Neural cell (in vitro differentiated cells): ENCODE measurements at regions not wholly inside any gene's neighbourhood (a gene's known extent, or its start where the extent isn't known, plus 50 kb on each side); places are given as distances from the start of the nearest gene placed in this dataset.

Experiments used
- H2AFZ ChIP-seq: fragments of 200-600, 300-800 bp; sonication (generic), shearing (Covaris generic); 2 replicates; pipeline ENCODE4 v1.6.0; 2014; ENCODE audit warnings: low read depth, mild to moderate bottlenecking, antibody characterized with exemption, low read length, moderate library complexity
- H3F3A ChIP-seq: fragments of 200-600 bp; shearing (Covaris generic); 2 replicates; pipeline ENCODE4 v1.6.1; 2016; ENCODE audit warnings: mild to moderate bottlenecking, moderate library complexity, mixed read lengths, antibody characterized with exemption, low read length; ENCODE audit not compliant: insufficient read depth, poor library complexity, severe bottlenecking
- H3K27ac ChIP-seq: fragments of 200-600, 300-800 bp; sonication (generic), shearing (Covaris generic); 2 replicates; pipeline ENCODE4 v1.5.1; 2014; ENCODE audit warnings: mild to moderate bottlenecking, low read length, moderate library complexity
- H3K27me3 ChIP-seq: fragments of 300-800, 200-600 bp; sonication (generic), shearing (Covaris generic); 2 replicates; pipeline ENCODE4 v1.6.0; 2014; ENCODE audit warnings: mild to moderate bottlenecking, low read depth, low read length, moderate library complexity; ENCODE audit not compliant: insufficient read depth
- H3K36me3 ChIP-seq: fragments of 300-800, 200-600 bp; sonication (generic), shearing (Covaris generic); 2 replicates; pipeline ENCODE4 v1.5.1; 2014; ENCODE audit warnings: mild to moderate bottlenecking, antibody characterized with exemption, low read length, moderate library complexity; ENCODE audit not compliant: insufficient read depth
- H3K4me2 ChIP-seq: fragments of 300-800, 200-600 bp; sonication (generic), shearing (Covaris generic); 2 replicates; pipeline ENCODE4 v1.6.0; 2014; ENCODE audit warnings: mild to moderate bottlenecking, low read length
- H3K4me3 ChIP-seq: fragments of 300-800, 200-600 bp; sonication (generic), shearing (Covaris generic); 2 replicates; pipeline ENCODE4 v1.5.1; 2014; ENCODE audit warnings: mild to moderate bottlenecking, low read length, moderate library complexity
- H3K79me2 ChIP-seq: fragments of 200-600 bp; shearing (Covaris generic); replicated peaks from 2 replicates; pipeline ENCODE4 v1.6.0; 2014; ENCODE audit warnings: mild to moderate bottlenecking, low read length, moderate library complexity; ENCODE audit not compliant: insufficient read depth
- H3K9ac ChIP-seq: fragments of 300-800, 200-600 bp; sonication (generic), shearing (Covaris generic); 2 replicates; pipeline ENCODE4 v1.6.1; 2016; ENCODE audit warnings: mild to moderate bottlenecking, low read length, mixed read lengths
- H3K9me2 ChIP-seq: fragments of 200-600 bp; shearing (Covaris generic); 2 replicates; pipeline ENCODE4 v1.6.1; 2016; ENCODE audit warnings: mild to moderate bottlenecking, low read length, mixed read lengths; ENCODE audit not compliant: insufficient read depth
- H3K9me3 ChIP-seq: fragments of 200-600, 300-800 bp; sonication (generic), shearing (Covaris generic); 2 replicates; pipeline ENCODE4 v1.6.1; 2016; ENCODE audit warnings: mild to moderate bottlenecking, mixed run types, low read length, moderate library complexity, mixed read lengths
- H4K20me1 ChIP-seq: fragments of 200-600 bp; shearing (Covaris generic); 2 replicates; pipeline ENCODE4 v1.6.1; 2016; ENCODE audit warnings: mild to moderate bottlenecking, mixed run types; ENCODE audit not compliant: insufficient read depth
- EP300 ChIP-seq: fragments of 450-650 bp; conservative IDR thresholded peaks from 2 replicates; pipeline ENCODE4 v1.6.1; 2014; ENCODE audit warnings: antibody characterized with exemption, mild to moderate bottlenecking, moderate library complexity; ENCODE audit not compliant: poor library complexity, severe bottlenecking
- EZH2 ChIP-seq: fragments of 200-600, 300-800 bp; shearing (Covaris generic), sonication (generic); IDR thresholded peaks from 2 replicates; pipeline ENCODE4 v1.6.1; 2014; ENCODE audit warnings: antibody characterized with exemption, low read length, borderline replicate concordance, mild to moderate bottlenecking; ENCODE audit not compliant: insufficient read depth, poor library complexity, severe bottlenecking
- MXI1 ChIP-seq: fragments of 450-650 bp; conservative IDR thresholded peaks from 2 replicates; pipeline ENCODE4 v1.6.1; 2014; ENCODE audit warnings: antibody characterized with exemption, mild to moderate bottlenecking; ENCODE audit not compliant: poor library complexity, severe bottlenecking
- POLR2AphosphoS5 ChIP-seq: IDR thresholded peaks from 2 replicates; pipeline ENCODE4 v1.6.1; 2012
- RAD21 ChIP-seq: fragments of 450-650 bp; conservative IDR thresholded peaks from 2 replicates; pipeline ENCODE4 v1.6.1; 2014; ENCODE audit warnings: antibody characterized with exemption, mild to moderate bottlenecking, moderate library complexity
- SMC3 ChIP-seq: fragments of 450-650 bp; conservative IDR thresholded peaks from 2 replicates; pipeline ENCODE4 v1.6.1; 2014; ENCODE audit warnings: antibody characterized with exemption, mild to moderate bottlenecking, moderate library complexity; ENCODE audit not compliant: poor library complexity
- TAF1 ChIP-seq: IDR thresholded peaks from 2 replicates; pipeline ENCODE4 v1.6.1; 2012; ENCODE audit warnings: low read depth
- TF ChIP-seq, protein P1 (sequence below): IDR thresholded peaks from 2 replicates; pipeline ENCODE4 v1.6.1; 2012; ENCODE audit warnings: borderline replicate concordance
- TF ChIP-seq, protein P2 (sequence below): fragments of 450-650 bp; IDR thresholded peaks from 2 replicates; pipeline ENCODE4 v1.5.1; 2014; ENCODE audit warnings: antibody characterized with exemption, mild to moderate bottlenecking, moderate library complexity; ENCODE audit not compliant: poor library complexity, severe bottlenecking

DNA sequence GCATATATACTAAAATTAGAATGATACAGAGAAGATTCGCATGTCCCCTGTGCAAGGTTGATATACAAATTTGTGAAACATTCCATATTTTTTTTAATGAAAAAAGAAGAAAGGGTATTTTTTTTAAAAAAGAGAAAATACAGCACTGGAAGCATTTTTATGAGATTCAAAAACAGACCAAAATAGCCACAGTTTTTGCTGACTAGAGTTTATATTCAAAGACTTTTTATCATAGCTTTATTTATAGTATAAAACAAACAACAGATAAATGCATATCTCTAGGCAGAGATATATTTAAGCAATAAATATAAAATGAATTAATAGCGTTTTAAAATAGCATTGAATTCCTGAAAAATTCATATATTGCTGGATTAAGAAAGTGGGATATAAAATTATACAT lies 436.5 kb upstream of the ACVR2A start:
- Histone ChIP-seq H3F3A (no peaks in the 10 kb centered on the region), H3K36me3 (no peaks in the 10 kb centered on the region), H3K4me2 (no peak overlapping the region), H3K4me3 (no peak overlapping the region), H3K27me3 (no peaks in the 10 kb centered on the region), H3K79me2 (no peaks in the 10 kb centered on the region), H3K9me2 (no peaks in the 10 kb centered on the region), H3K27ac (no peak overlapping the region), H3K9me3 (no peaks in the 10 kb centered on the region), H3K9ac (no peak overlapping the region), H2AFZ (no peak overlapping the region), H4K20me1 (no peaks in the 10 kb centered on the region)
- no peak for TF ChIP-seq SMC3
- no peak for TF ChIP-seq EZH2
- TF ChIP-seq, protein P1, sequence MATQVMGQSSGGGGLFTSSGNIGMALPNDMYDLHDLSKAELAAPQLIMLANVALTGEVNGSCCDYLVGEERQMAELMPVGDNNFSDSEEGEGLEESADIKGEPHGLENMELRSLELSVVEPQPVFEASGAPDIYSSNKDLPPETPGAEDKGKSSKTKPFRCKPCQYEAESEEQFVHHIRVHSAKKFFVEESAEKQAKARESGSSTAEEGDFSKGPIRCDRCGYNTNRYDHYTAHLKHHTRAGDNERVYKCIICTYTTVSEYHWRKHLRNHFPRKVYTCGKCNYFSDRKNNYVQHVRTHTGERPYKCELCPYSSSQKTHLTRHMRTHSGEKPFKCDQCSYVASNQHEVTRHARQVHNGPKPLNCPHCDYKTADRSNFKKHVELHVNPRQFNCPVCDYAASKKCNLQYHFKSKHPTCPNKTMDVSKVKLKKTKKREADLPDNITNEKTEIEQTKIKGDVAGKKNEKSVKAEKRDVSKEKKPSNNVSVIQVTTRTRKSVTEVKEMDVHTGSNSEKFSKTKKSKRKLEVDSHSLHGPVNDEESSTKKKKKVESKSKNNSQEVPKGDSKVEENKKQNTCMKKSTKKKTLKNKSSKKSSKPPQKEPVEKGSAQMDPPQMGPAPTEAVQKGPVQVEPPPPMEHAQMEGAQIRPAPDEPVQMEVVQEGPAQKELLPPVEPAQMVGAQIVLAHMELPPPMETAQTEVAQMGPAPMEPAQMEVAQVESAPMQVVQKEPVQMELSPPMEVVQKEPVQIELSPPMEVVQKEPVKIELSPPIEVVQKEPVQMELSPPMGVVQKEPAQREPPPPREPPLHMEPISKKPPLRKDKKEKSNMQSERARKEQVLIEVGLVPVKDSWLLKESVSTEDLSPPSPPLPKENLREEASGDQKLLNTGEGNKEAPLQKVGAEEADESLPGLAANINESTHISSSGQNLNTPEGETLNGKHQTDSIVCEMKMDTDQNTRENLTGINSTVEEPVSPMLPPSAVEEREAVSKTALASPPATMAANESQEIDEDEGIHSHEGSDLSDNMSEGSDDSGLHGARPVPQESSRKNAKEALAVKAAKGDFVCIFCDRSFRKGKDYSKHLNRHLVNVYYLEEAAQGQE, result no peak
- TF ChIP-seq POLR2AphosphoS5, result no peak
- TF ChIP-seq TAF1, result no peak
- no peak for TF ChIP-seq RAD21

DNA sequence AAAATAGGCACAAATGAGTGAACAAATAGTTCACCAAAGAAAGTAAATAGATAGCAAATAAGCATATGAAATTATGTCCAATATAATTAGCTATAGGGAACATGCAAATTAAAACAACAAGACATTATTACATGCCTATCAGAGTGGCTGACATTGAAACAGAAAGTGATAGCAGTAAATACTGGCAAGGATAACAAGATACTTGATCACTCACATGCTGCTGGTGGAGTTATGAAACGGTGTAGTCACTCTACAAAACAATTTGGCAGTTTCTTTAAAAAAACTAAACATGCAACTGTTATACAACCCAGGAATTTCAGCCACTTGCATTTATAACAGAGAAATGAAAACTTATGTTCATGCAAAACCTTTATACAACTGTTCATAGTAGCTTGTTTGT lies 439.2 kb upstream of the ACVR2A start:
- Histone ChIP-seq H3F3A (no peaks in the 10 kb centered on the region), H3K9ac (no peak overlapping the region), H3K27ac (no peak overlapping the region), H3K9me2 (no peaks in the 10 kb centered on the region), H4K20me1 (no peaks in the 10 kb centered on the region), H3K9me3 (no peaks in the 10 kb centered on the region), H2AFZ (no peak overlapping the region), H3K36me3 (no peaks in the 10 kb centered on the region), H3K4me2 (no peak overlapping the region), H3K27me3 (no peaks in the 10 kb centered on the region), H3K4me3 (no peak overlapping the region), H3K79me2 (no peaks in the 10 kb centered on the region)
- TF ChIP-seq EZH2, result no peak
- TF ChIP-seq EP300, result no peak
- no peak for TF ChIP-seq RAD21
- TF ChIP-seq TAF1, result no peak
- TF ChIP-seq, protein P2, sequence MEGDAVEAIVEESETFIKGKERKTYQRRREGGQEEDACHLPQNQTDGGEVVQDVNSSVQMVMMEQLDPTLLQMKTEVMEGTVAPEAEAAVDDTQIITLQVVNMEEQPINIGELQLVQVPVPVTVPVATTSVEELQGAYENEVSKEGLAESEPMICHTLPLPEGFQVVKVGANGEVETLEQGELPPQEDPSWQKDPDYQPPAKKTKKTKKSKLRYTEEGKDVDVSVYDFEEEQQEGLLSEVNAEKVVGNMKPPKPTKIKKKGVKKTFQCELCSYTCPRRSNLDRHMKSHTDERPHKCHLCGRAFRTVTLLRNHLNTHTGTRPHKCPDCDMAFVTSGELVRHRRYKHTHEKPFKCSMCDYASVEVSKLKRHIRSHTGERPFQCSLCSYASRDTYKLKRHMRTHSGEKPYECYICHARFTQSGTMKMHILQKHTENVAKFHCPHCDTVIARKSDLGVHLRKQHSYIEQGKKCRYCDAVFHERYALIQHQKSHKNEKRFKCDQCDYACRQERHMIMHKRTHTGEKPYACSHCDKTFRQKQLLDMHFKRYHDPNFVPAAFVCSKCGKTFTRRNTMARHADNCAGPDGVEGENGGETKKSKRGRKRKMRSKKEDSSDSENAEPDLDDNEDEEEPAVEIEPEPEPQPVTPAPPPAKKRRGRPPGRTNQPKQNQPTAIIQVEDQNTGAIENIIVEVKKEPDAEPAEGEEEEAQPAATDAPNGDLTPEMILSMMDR, result no peak

DNA sequence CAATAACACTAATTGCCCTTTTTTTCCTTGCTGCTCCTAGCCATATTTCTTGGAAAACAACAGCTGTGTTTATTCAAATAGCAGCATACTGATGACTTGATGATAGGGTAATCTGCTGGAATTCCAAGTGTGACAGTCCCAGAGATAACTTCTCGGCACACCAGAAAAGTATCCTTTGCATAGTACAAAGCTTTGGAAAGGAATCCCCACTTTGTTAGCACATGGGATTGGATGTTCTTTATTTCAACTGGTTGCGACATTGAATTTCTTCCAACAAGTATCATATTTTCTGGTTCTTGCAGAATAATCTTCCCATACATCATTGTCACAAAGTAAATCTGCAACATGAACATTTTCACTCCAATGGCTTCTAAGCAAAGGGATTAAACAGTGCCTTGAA lies 445.8 kb upstream of the ACVR2A start:
- H3K4me2 ChIP-seq, result no peak overlapping the region
- no peak for TF ChIP-seq SMC3
- no peak for TF ChIP-seq TAF1
- TF ChIP-seq, protein P2, result no peak
- no peak for TF ChIP-seq MXI1
- TF ChIP-seq, protein P1, result no peak
- no peak for TF ChIP-seq RAD21
- TF ChIP-seq EP300, result no peak
- TF ChIP-seq EZH2, result no peak
- TF ChIP-seq POLR2AphosphoS5, result no peak
- H3K27me3 ChIP-seq, result no peaks in the 10 kb centered on the region
- no peaks in the 10 kb centered on the region for H3K9me3 ChIP-seq
- H3K27ac ChIP-seq, result no peak overlapping the region
- no peaks in the 10 kb centered on the region for H3K79me2 ChIP-seq
- no peaks in the 10 kb centered on the region for H4K20me1 ChIP-seq
- H3F3A ChIP-seq, result no peaks in the 10 kb centered on the region
- H3K4me3 ChIP-seq, result no peak overlapping the region
- H3K9ac ChIP-seq, result no peak overlapping the region
- H3K9me2 ChIP-seq, result no peaks in the 10 kb centered on the region
- H2AFZ ChIP-seq, result no peak overlapping the region
- no peaks in the 10 kb centered on the region for H3K36me3 ChIP-seq
